Fibroblast of lung (primary cell): ENCODE measurements at regions not wholly inside any gene's neighbourhood (a gene's known extent, or its start where the extent isn't known, plus 50 kb on each side); places are given as distances from the start of the nearest gene placed in this dataset.

Source experiments
- CTCF ChIP-seq, 2 donors: IDR thresholded peaks in 1 of 2; conservative IDR thresholded peaks in 1 of 2; 1 replicate in 1 of 2; 2 replicates in 1 of 2; pipeline ENCODE4 v1.5.1; 2011 to 2012; ENCODE audit warnings: low read length in 2 of 2, control low read depth in 1 of 2, inconsistent platforms in 1 of 2, low read depth in 1 of 2, mild to moderate bottlenecking in 1 of 2
- EZH2 ChIP-seq: IDR thresholded peaks from 2 replicates; pipeline ENCODE4 v1.5.1; 2012; ENCODE audit warnings: low read length, control low read depth, mild to moderate bottlenecking; ENCODE audit errors: missing control alignments

GRCh38 chr21:35737449-35737848 lies 322.9 kb downstream of the SETD4 start:
- TF ChIP-seq CTCF (conservative IDR thresholded peaks at IDR 0.05 in 1 of 2, IDR thresholded peaks at IDR 0.05 in 1 of 2; ENCODE audit: low read depth in 1 of 2, low read length in 2 of 2) (no peak), EZH2 (no peak)
